ENCODE measurements at regions not wholly inside any gene's neighbourhood (a gene's known extent, or its start where the extent isn't known, plus 50 kb on each side); places are given as distances from the start of the nearest gene placed in this dataset.

DNA sequence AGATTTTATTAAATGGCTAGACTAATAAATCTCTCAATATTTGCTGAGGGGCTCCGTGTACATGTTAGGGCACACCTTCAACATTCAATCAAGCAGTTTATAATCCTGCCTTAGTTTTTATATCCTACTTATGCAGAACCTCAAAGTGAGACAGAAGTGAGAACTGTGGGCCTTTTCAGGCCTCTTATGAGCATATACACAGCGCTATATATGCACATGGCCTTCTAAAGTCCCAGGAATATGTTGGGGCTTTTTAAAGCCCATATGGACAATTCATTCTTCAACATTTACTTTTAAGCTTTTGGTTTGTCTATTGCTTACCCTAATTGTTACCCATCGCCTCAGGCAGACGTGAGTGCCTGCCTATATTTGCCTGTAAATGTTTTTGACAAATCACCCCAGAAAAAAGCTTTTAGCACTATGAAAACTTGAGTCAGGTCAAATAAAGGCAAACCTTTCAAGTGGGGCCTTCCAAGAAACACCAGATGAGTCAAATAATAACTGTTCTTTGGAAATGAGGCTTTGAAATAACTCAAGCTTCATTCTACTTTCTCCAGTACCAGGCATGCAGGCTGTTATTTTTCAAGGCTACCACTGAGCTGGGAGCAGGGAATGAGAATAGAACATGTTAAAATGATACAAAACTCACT is 58.2 kb downstream of the ESM1 start:
- no peak for DNase-seq

DNA sequence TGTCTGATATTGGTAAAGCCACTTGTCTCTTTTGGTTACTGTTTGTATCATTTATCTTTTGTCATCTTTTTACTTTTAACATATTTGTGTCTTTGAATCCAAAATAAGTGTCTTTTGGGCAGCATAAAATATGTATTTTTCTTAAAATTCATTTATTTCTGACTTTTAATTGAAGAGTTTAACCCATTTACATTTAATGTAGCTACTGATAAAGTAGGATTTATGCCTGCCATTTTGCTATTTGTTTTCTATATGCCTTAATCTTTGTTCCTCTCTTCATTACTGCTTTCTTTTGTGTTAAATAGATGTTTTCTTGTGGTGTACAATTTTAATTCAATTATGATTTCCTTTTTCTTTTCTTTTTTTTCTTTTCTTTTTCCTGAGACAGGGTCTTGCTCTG is 60.9 kb downstream of the ESM1 start:
- DNase-seq, result no peak

GRCh38 chr5:54917323-54917722 is 68.1 kb downstream of the ESM1 start:
- no peak for DNase-seq

GRCh38 chr5:54915466-54916027 is 69.8 kb downstream of the ESM1 start:
- DNase-seq, result no peak

DNA sequence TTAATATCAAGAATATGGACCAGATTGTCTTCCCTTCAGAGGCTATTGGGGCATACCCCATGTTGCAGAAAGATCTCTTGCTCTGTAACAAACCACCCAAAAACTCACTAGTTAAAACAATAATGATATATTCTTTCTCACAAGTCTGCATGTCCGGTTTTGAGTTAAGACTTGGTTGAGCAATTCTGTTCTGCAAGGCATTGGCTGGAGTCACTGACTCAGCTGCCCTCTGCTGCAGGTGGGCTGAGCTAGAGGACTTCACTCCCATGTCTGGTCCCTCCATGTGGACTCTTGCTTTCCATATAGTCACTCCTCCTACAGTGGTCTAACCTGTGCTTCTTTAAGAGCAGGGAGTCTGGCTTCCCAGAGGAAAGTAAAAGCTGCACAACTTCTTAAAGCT is 73.4 kb downstream of the ESM1 start:
- DNase-seq, result no peak

DNA sequence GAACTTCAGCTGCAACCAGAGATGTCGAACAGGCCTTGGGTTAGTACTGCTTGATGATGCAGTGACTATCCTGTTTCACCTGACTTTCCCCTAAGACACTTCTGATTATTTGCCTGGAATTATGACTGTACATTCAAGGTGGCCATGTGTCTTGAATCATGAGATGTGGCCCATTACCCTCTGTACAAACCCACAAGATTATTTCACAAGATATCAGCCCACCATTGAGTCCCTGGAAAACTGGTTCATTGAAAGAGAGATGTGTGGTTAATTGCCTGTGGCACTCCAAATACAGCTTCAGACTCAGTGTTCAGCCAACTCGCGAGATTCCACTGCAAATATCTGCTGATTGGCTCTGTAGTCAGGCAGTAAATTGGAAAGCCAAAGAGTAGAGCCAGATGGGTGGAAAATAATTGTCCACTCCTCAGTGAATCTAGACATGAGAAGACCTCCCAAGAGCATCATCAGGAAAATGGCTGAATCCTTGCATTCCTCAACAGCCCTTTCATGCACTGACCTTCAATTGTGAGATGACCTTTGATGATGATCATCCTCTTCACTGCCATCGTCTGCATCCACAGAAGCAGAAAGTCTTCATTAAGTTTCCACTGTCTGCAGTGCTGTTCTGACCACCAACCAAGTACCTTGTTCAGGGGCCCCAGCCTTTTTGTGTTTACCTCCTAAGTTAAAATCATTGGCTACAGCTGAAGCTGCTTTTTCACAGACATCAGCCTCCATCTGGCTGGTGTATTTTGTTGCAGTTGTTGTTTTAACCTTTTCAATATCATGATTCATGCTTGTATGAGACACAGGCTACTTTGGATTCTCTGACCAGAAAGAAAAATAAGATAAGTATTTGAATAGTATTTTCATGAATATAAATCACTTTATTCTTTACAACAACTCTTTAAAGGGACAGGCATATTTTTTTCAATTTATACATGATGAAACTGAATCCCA is 75.2 kb downstream of the ESM1 start:
- no peak for DNase-seq

DNA sequence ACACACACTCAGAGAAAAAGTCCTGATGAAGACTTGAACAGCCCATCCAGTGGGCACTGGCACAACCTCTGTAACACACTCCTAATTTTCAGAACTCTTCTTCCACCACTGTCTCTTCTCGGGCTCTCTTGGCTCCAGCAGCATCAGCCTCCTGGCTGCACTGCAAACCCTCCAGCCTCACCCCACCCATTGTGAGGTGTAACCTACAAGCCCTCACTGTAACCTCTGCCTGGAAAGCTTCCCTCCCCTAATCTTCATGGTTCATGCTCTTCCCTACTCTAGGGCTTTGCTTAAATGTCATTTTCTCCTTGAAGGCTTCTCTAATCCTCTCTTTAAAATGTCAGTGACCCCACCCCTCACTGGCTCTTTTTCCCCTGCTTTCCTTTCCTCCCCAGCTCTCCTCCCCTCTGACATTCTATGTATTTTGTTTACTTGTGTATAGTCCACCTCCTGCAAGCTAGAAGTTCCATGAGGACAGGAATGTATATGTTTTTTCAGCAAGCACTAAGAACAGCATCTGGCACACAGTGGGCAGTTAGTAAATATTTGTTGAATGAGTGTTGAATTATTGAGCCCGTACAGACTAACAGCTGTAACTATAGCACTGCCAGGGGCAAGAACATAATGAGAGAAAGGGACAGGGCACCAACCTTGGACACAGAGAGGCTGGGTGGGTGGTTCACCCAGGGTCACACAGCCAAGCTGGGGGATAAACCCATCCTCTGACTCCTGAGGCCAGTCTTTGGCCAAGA is 76.4 kb downstream of the ESM1 start:
- DNase-seq, result no peak

GRCh38 chr5:54905942-54906537 is 79.4 kb downstream of the ESM1 start:
- peak; percentile 68 for DNase-seq

DNA sequence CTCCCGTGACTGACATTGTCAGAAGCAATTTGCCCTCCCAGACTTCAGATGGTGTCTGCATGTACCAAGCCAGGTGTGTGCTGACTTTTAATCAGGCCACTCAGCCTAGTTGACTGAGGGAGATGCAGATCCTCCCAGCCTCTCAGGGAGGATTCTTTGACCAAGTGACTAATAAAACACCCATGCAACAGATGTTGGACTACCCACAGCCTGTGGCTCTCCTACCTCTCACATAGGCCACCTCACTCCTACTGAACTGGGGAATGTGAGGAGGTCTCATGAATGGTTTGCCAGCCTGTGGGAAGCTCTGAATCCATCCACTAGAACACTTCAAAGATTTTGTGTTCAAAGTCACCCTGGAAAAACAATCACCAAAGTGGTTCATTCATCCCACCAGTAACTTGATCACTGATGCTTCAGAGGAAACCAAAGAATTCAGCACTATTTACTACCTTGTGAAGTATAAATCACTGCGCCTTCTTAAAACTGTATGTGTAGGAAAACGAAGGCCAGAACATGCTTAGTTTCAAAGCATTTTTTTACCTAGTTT is 80.1 kb downstream of the ESM1 start:
- DNase-seq, result no peak

DNA sequence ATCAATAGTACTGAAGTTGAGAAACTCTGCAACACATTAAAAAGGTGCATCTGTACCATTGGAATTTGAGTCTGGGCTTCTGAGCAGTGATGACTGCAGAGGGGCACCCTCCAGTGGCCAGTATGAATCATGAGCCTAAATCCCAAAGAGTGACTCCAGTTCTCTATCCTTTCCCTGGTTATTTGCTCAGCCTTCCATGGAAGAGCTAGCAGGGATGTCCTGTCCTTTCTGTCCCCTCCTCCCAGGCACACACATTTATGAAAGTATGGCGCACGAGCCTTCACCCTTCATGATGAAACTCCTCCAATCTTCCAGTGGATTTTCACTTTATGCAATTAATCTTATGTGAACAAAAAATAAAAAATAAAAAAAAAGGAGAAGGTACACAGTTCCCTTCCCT is 81.0 kb downstream of the ESM1 start:
- DNase-seq, result no peak

DNA sequence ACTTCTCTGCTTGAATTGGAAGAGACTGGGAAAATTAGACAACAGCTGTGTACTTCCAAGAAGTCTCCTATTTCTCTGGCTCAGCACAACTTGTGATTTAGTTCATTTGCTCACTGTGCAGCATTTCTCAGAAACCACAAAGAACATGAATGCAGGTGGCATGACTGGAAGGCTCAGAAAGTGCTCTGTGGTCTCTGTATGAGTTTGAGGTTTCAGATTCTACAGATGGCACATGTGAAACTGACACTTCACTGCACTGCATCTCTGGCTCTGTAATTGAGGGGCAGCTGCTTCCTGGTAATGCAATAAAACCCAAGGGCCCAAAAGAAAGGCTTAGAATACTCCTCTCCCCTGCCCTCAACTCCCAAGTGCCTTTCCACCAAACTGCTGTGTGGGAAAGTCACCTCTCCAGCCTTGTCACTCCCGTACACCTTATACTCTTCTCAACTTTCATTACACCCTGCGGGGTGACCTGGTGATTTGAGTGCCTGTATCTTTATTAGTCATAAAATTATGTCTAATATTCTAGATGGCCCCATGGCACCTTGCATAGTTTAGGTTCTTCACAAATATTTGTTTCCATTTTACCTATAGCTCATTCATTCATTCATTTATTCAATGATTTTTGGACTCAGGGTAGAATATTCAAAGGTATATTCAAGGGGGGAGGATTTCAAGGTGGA is 82.5 kb downstream of the ESM1 start:
- DNase-seq, result no peak

DNA sequence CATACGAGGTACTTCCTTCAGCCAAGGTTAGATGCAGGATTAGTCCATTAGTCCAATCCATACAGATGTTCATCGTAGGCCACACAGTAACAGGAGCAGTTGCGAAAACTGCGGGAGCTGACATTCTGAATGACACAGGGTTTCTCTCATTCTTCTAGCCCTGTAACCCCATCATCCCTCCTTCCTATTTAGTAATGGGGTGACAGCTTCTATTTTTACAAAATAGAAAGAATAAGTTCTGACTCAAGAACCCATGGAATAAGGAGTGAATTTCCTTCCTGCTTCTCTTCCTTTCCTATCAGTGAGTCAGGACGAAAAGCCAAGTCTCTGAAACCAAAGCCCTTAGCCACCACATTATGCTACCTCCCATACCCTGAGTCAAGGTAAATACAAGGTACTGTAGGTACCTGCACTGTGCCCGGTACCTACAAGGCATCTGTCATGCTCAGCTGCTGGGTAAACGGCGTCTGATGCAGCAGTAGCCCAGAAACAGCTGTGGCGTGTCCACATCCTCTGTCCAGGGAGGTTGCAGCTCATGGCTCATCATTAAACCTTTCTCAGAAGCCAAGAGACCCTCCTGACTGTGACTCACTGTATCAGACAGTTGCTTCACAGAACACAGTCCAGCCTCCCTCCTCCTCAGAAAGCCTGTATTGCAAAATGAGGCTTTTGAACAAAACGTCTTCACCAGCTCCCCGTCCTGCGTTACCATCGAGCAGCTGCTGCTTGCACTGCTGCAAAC is 84.2 kb downstream of the ESM1 start:
- DNase-seq, result no peak

- DNase-seq, result no peak
Observed at GRCh38 chr5:54897001-54897400, 88.4 kb downstream of the ESM1 start.

DNA sequence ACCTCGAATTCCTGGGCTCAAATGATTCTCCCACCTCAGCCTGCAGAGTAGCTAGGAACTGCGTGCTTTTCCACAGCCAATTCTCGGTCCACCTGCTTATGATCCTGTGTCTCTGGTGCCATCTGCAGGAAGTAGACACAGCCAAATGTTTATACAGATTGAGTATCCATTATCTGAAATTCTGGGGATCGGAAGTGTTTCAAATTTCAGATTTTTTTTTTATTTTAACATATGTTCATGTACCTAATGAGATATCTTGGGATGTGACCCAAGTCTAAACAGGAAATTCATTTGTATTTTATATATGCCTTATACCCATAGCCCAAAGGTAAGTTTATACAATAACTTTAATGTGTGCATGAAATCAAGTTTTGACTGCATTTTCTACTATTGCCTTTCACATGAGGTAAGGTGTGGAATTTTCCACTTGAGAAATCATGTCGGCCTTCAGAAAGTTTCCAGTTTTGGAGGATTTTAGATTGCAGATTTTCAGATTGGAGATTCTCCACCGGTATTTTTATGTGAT is 89.5 kb downstream of the ESM1 start:
- peak; percentile 40 for DNase-seq

DNA sequence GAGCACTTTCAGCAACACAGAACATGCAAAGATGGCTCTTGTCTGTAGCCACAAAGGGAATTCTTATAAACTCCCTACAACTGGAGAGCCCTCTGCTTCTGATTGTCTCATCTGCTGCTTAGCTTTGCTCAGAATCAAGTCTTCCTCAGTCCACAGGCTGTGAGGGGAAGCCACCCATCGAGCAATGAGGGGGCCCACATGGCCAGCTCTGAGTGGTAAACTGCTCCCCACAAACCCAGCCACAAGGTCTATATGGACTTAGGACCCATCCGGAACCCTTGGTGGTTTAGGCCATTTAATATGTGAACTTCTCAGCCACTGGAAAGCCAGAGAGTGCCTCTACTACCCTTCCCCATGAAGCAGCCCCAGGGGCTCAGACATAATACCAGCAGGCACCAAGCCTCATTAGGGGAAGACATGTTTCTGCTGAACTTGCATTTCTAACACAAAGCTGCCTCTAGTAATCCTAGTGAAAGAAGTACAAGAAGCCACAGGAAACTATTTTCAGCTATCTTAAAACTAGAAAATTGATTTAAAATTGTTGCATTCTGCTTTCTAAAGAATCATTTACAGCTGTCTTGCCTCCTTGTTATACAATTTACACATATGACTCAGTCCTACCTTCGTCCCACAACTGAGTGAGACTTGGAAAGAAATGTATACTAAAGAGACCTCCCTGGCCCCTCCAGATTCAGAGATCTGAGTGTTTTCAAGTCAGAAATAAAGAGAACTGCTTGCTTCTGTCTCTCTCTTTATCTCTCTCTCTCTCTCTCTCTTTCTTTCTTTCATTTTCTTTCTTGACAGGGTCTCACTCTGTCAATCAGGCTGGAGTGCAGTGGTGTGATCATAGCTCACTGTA is 90.2 kb downstream of the ESM1 start:
- DNase-seq, result no peak

DNA sequence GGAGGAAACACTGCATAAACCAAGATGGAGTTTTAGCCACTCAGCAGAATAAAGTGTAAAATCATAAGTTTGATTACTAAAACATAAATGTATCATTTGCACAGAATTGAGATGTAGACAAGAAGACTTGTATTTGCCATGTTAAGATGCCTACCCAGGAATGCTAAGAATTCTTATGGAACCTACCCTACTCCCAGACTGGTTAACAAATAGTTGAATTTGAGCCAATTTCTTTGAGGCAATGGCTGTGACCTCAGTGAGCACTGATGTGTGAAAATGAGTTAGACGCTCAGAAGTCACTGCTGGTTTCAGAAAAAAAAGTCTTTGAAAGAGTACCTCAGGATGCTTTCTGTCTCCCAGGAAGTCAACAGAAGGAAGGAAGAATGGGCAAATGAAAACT is 95.6 kb downstream of the ESM1 start:
- DNase-seq, result no peak

GRCh38 chr5:54887663-54888062 is 97.7 kb downstream of the ESM1 start:
- DNase-seq, result no peak

DNA sequence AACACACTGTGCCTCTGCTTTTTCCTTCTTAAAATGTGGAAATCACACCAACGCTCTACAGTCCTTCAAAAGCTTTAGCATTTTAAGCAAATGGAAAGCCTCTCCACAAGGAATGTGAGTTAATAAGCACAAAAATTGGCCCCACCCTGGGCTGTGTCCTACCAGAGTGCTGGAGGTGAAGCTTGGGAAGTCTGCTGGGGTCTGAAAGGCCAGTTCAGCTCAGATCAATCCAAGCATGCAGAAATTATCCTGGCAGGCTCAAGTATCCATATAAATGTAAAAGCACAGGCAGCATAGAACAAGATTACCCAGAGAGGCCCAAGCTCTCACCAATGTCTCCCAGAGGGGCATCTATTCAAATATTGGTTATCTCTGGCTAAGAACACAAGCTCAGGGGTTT is 98.5 kb downstream of the ESM1 start:
- no peak for DNase-seq

DNA sequence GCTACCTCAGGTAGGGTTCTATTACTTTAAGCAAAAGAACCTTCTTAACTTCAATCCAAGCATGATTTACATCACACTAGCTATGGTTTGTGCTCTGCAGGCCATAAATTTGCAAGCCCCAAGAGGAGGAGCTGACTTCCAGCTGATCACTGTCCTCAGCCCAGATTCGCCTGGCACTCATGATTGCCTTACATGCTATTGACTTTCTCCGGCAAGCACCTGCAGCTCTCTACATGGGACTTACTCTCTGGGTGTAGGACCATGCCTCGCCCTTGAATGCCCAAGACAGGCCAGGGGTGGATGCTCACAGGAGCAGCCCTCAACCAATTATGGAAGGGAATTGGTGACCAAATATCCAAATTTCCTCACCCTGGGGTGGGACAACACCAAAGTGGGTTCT is 99.8 kb downstream of the ESM1 start:
- DNase-seq, result no peak

DNA sequence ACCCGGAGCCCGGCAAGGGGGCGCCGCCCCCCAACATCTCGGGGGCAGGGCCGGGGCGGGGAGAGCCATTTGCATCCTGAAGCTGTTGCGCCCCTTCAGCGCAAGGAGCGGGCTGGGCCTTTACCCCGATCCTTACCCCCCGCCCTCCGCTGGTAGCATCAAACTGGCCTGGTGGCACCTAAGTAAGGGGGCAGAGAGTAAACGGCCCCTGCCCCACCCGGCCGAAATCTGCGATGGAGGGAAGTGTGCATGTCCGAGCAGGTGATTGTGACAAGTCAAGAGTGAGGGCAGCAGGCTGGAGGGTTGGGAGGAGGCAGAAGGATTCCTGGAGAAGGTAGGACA is 101.2 kb downstream of the ESM1 start:
- no peak for DNase-seq

Measured in hindlimb muscle (tissue), 1 donor.